H7 (cell line): ENCODE measurements at regions not wholly inside any gene's neighbourhood (a gene's known extent, or its start where the extent isn't known, plus 50 kb on each side); places are given as distances from the start of the nearest gene placed in this dataset.

ENCODE experiments used
- DNase-seq: peaks from one replicate; pipeline ENCODE4 v3.0.0; 2012
- H3K27me3 ChIP-seq: 2 replicates; pipeline ENCODE4 v1.6.0; 2011; ENCODE audit warnings: mild to moderate bottlenecking, low read length; ENCODE audit not compliant: control insufficient read depth, insufficient read depth
- H3K36me3 ChIP-seq: replicated peaks from 2 replicates; pipeline ENCODE4 v1.5.1; 2011; ENCODE audit warnings: low read length; ENCODE audit not compliant: control insufficient read depth, insufficient read depth
- H3K4me3 ChIP-seq: 2 replicates; pipeline ENCODE4 v1.5.1; 2011; ENCODE audit warnings: low read depth, mild to moderate bottlenecking, control low read depth, low read length, moderate library complexity; ENCODE audit not compliant: insufficient read depth

GRCh38 chr19:34118879-34119748 lies 53.2 kb upstream of the LSM14A start:
- Histone ChIP-seq H3K36me3 (no peaks in the 10 kb centered on the region), H3K27me3 (no peaks in the 10 kb centered on the region)
- DNase-seq = no peak

GRCh38 chr19:34120141-34120540 lies 52.2 kb upstream of the LSM14A start:
- H3K4me3 ChIP-seq = no peak overlapping the region
- H3K36me3 ChIP-seq = no peaks in the 10 kb centered on the region
- no peaks in the 10 kb centered on the region for H3K27me3 ChIP-seq
- DNase-seq = no peak

More at GRCh38 chr19:34118879-34119748, 53.2 kb upstream of the LSM14A start:
- no peak overlapping the region for H3K4me3 ChIP-seq

GRCh38 chr19:34120846-34121639 lies 51.3 kb upstream of the LSM14A start:
- Histone ChIP-seq H3K4me3 (no peak overlapping the region), H3K36me3 (no peaks in the 10 kb centered on the region), H3K27me3 (no peaks in the 10 kb centered on the region)
- peak; percentile 69 for DNase-seq
